BJ (cell line): ENCODE measurements at regions not wholly inside any gene's neighbourhood (a gene's known extent, or its start where the extent isn't known, plus 50 kb on each side); places are given as distances from the start of the nearest gene placed in this dataset.

ENCODE experiments used
- CTCF ChIA-PET: fragments of 350-600 bp; formaldehyde crosslinking; extraction: SDS; loops from one replicate; lab custom pipeline; 2021; ENCODE audit warnings: antibody characterized with exemption, inconsistent platforms; lab: Yijun Ruan, JAX
- POLR2A ChIA-PET: fragments of 300-600 bp; sonication (Branson Sonifier 250); formaldehyde crosslinking; extraction: SDS; loops from one replicate; lab custom pipeline; 2021; ENCODE audit warnings: antibody characterized with exemption; lab: Charles Lee
- DNase-seq: peaks from one replicate; pipeline ENCODE4 v3.0.0-alpha.2; 2011; ENCODE audit warnings: low read depth
- H3K27me3 ChIP-seq: 2 replicates; pipeline ENCODE4 v1.6.0; 2011; ENCODE audit warnings: low read length; ENCODE audit not compliant: control insufficient read depth, insufficient read depth
- H3K36me3 ChIP-seq: 2 replicates; pipeline ENCODE4 v1.5.1; 2011; ENCODE audit warnings: low read length; ENCODE audit not compliant: control insufficient read depth, insufficient read depth
- H3K4me3 ChIP-seq: 2 replicates; pipeline ENCODE4 v1.5.1; 2011; ENCODE audit warnings: low read depth, mild to moderate bottlenecking, control low read depth, low read length
- TF ChIP-seq, protein P1 (sequence below): IDR thresholded peaks from 2 replicates; pipeline ENCODE4 v1.5.1; 2011; ENCODE audit warnings: low read depth, mild to moderate bottlenecking, control low read depth, inconsistent platforms, low read length, moderate library complexity; ENCODE audit not compliant: insufficient read depth

DNA sequence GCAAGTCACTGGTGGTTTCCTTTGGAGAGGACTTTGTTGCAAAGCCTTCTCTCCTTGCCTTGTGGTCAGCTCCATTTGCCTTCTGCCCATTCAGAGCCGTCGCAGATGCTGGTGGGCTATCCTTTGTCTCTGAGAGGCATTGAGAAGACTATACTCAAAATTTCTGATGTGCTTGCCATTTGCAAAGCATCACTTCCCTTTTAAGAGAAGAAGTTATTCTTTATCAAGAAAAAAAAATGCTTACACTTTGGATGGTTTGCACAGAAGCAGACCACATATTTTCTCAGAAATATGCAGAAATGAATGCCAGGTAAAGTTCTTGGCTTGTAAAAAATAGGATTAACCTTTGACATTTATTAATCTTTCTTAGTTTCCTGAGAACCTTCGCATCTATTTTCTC lies 195.8 kb upstream of the KLF4 start:
- Histone ChIP-seq H3K27me3 (no peaks in the 10 kb centered on the region), H3K36me3 (no peaks in the 10 kb centered on the region), H3K4me3 (no peak overlapping the region)
- TF ChIP-seq, protein P1, sequence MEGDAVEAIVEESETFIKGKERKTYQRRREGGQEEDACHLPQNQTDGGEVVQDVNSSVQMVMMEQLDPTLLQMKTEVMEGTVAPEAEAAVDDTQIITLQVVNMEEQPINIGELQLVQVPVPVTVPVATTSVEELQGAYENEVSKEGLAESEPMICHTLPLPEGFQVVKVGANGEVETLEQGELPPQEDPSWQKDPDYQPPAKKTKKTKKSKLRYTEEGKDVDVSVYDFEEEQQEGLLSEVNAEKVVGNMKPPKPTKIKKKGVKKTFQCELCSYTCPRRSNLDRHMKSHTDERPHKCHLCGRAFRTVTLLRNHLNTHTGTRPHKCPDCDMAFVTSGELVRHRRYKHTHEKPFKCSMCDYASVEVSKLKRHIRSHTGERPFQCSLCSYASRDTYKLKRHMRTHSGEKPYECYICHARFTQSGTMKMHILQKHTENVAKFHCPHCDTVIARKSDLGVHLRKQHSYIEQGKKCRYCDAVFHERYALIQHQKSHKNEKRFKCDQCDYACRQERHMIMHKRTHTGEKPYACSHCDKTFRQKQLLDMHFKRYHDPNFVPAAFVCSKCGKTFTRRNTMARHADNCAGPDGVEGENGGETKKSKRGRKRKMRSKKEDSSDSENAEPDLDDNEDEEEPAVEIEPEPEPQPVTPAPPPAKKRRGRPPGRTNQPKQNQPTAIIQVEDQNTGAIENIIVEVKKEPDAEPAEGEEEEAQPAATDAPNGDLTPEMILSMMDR, result no peak
- CTCF ChIA-PET, result no interaction called here
- DNase-seq, result no peak
- POLR2A ChIA-PET, result no interaction called here

GRCh38 chr9:107684224-107684623 lies 194.7 kb upstream of the KLF4 start:
- ChIA-PET CTCF (interaction anchor here (1.6 kb wide), 1 partner anchor 15 kb away, joined by 4 read pairs; no protein-coding TSS in a partner anchor), POLR2A (no interaction called here)
- TF ChIP-seq, protein P1, result no peak
- no peak for DNase-seq
- Histone ChIP-seq H3K36me3 (no peaks in the 10 kb centered on the region), H3K4me3 (no peak overlapping the region), H3K27me3 (no peaks in the 10 kb centered on the region)

DNA sequence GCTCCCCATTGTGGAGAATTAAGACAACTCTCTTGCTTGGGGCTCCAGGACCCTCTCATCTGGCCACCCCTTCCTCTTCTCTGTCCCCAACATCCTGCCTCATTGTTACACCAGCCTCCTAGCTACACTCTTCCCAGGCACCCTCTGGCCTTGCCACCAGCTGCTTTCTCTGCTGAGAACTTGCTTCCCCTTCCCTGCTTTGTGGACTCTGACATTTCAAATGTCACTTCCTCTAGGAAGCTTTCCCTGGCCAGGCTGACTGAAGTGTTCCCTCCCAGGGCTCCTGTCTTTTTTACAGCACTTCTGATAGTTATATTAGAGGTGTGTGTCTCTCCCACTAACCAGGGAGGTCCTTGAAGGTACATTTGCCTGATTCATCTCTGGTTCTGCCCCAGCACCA lies 194.0 kb upstream of the KLF4 start:
- POLR2A ChIA-PET, result no interaction called here

DNA sequence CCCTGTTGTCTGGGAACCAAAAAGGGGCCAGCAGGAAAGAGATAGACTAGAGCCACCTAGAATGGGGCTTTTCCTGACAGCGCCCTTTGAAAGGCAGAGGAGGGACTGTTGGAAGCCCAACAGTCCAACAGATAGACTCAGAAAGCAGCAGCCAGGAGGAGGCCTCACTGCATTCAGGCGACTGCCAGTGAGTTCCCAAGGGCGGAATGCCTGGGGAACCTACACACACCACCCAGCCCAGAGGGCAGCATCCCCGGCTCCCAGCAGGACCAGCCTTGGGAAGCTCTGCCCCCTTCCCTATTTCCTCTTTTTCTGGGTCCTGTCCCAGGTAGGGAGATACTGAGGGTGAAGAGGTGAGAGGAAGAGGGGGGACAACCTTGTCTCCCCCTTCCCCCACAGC lies 192.4 kb upstream of the KLF4 start:
- no peak overlapping the region for H3K4me3 ChIP-seq
- no peak for DNase-seq
- H3K36me3 ChIP-seq, result no peaks in the 10 kb centered on the region
- ChIA-PET POLR2A (no interaction called here), CTCF (no interaction called here)
- TF ChIP-seq, protein P1, result no peak
- H3K27me3 ChIP-seq, result no peaks in the 10 kb centered on the region

More for the DNA sequence above, 194.0 kb upstream of the KLF4 start:
- Histone ChIP-seq H3K27me3 (no peaks in the 10 kb centered on the region), H3K36me3 (no peaks in the 10 kb centered on the region), H3K4me3 (no peak overlapping the region)
- TF ChIP-seq, protein P1, result no peak
- no peak for DNase-seq
- CTCF ChIA-PET, result interaction anchor here (0.6 to 1.6 kb wide), 2 partner anchors 15 to 92 kb away, joined by 3 to 4 read pairs; no protein-coding TSS in a partner anchor

DNA sequence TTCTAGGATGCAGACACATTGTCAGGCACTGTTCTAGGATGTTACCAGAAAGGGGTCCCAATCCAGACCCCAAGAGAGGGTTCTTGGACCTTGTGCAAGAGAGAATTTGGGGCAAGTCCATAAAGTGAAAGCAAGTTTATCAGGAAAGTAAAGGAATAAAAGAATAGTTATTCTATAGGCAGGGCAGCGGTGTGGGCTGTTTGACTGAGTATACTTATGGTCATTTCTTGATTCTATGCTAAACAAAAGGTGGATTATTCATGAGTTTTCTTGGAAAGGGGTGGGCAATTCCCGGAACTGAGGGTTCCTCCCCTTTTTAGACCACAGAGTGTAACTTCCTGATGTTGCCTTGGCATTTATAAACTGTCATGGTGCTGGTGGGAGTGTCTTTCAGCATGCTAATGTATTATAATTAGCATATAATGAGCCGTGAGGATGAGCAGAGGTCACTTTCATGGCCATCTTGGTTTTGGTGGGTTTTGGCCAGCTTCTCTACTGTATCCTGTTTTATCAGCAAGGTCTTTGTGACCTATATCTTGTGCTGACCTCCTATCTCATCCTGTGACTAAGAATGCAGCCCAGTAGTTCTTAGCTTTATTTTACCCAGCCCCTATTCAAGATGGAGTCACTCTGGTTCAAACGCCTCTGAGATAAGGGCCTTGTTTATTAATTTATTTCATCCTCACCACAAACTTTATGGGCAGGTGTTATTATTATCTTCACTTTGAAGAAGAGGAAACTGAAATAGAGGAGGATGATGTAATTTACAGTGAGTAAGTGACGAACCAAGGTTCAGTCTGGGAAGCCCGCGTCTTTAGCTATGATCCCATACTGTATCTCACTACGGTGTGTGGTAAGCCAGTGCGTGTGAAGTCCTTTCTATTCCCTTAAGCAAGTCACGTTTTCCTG lies 186.0 kb upstream of the KLF4 start:
- Histone ChIP-seq H3K27me3 (no peaks in the 10 kb centered on the region), H3K4me3 (no peak overlapping the region), H3K36me3 (no peaks in the 10 kb centered on the region)
- TF ChIP-seq, protein P1, result no peak
- CTCF ChIA-PET, result interaction anchor here (0.7 kb wide), 1 partner anchor 70 kb away, joined by 3 read pairs; no protein-coding TSS in a partner anchor
- no peak for DNase-seq
- POLR2A ChIA-PET, result no interaction called here
